Suprapubic skin (tissue), 3 donors: ENCODE measurements at regions not wholly inside any gene's neighbourhood (a gene's known extent, or its start where the extent isn't known, plus 50 kb on each side); places are given as distances from the start of the nearest gene placed in this dataset.

ENCODE experiments used
- POLR2A ChIP-seq, 2 donors: fragments of 450-650 bp; IDR thresholded peaks; one replicate each; pipeline ENCODE4 v1.6.1; 2017; ENCODE audit warnings: antibody characterized with exemption in 2 of 2, mild to moderate bottlenecking in 2 of 2, moderate library complexity in 2 of 2
- TF ChIP-seq, protein P1 (sequence below), 2 donors: fragments of 200-600 bp in 1 of 2; fragments of 450-650 bp in 1 of 2; sonication (generic) in 1 of 2; IDR thresholded peaks; one replicate each; pipeline ENCODE4 v1.5.1; 2016 to 2019; ENCODE audit warnings: antibody characterized with exemption in 2 of 2, mild to moderate bottlenecking in 1 of 2, moderate library complexity in 1 of 2

DNA sequence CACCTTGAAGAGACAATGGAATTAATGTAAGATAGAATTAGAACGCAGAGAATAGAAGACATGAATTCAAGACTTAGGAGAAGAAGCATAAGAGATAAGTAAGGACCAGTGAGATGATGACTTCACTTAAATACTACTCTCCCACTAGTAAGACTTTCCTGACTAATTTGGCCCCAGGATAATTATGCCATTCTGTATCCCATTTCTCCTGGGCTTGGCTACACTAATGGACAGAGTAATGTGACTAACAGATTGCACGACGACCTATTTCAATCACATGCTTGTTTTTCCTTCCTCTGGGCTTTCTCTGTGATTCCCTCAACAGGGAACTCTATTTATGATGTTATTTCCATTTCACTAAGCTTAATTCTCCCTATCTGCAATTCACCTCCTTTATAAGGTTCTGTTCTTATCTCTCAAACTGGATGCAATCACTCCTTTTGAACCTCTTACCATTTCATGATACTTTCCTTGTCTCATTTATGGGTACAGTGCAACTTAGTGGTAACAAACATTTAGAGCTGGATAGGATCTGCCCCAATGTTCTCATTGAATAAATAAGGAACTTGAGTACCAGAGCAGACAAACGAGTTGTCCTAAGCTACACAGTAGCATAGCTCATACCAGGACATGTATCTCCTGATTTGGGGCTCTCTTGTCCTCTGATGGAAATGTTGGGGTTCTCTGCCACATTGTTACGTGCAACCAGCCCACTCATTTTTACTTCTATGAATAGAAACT, 102.7 kb downstream of the BTG1 start:
- TF ChIP-seq, protein P1, sequence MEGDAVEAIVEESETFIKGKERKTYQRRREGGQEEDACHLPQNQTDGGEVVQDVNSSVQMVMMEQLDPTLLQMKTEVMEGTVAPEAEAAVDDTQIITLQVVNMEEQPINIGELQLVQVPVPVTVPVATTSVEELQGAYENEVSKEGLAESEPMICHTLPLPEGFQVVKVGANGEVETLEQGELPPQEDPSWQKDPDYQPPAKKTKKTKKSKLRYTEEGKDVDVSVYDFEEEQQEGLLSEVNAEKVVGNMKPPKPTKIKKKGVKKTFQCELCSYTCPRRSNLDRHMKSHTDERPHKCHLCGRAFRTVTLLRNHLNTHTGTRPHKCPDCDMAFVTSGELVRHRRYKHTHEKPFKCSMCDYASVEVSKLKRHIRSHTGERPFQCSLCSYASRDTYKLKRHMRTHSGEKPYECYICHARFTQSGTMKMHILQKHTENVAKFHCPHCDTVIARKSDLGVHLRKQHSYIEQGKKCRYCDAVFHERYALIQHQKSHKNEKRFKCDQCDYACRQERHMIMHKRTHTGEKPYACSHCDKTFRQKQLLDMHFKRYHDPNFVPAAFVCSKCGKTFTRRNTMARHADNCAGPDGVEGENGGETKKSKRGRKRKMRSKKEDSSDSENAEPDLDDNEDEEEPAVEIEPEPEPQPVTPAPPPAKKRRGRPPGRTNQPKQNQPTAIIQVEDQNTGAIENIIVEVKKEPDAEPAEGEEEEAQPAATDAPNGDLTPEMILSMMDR (IDR thresholded peaks at IDR 0.05), result no peak
- no peak for TF ChIP-seq POLR2A (IDR thresholded peaks at IDR 0.05)
